ENCODE measurements at regions not wholly inside any gene's neighbourhood (a gene's known extent, or its start where the extent isn't known, plus 50 kb on each side); places are given as distances from the start of the nearest gene placed in this dataset.

- no peak for DNase-seq (ENCODE audit: low read depth in 2 of 3, low spot score in 2 of 3)
These were observed 433.6 kb downstream of the LPIN1 start for GRCh38 chr2:12180031-12180430.

DNA sequence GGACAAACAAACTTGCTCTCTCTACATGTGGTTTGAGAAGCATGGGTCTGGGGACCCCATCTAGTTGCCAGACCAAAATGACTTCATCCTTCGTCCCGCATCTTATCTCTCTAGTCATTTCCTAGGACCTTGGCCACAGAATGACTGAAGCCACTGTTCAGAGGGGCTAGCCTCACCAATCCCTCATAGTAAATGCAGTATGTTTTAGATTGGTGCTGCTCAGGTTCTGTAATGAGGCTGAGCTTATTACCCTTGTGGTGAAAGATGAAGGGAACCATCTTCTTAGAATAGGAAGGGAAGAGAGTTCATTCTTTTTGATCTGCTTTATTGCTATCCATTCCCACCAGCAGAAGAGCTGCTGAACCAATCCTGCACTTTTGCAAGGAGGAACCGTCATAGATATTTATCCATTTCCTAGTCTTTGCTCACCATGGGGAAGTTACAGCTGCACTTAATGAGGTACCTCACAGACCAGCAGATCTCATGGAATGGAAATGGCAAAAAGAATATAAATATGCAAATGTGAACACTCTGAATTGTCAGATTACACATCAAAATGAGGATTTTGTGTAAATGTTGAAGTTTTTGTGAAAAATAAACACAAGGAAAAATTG is 436.7 kb downstream of the LPIN1 start:
- DNase-seq (ENCODE audit: low read depth in 2 of 3, low spot score in 2 of 3), result peak in 1 of 3 donors; percentile 14

GRCh38 chr2:12192762-12193161 is 446.3 kb downstream of the LPIN1 start:
- peak in 2 of 3 donors; percentile 41 to 64 for DNase-seq (ENCODE audit: low read depth in 2 of 3, low spot score in 2 of 3)

DNA sequence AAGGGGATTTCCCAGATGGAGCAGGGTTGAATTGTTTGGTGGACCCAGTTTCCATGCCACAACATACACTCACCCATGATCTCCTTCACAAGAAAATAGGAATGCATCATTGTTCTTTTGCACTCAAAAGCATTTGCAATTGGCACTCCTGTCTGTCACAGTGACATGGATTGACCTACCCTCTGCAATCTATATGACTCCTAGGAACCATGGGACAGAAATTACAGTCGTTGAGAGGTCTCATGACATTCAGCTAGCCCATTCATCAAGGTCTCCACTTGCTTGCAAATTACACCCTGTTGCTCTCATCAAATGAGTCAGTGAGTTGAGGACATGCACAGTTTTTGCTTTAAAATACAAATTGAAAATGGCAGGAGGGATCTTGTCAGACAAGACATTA is 448.5 kb downstream of the LPIN1 start:
- DNase-seq (ENCODE audit: low read depth in 2 of 3, low spot score in 2 of 3), result no peak

- no peak for DNase-seq (ENCODE audit: low read depth in 2 of 3, low spot score in 2 of 3)
These were observed 450.1 kb downstream of the LPIN1 start for GRCh38 chr2:12196495-12196894.

DNA sequence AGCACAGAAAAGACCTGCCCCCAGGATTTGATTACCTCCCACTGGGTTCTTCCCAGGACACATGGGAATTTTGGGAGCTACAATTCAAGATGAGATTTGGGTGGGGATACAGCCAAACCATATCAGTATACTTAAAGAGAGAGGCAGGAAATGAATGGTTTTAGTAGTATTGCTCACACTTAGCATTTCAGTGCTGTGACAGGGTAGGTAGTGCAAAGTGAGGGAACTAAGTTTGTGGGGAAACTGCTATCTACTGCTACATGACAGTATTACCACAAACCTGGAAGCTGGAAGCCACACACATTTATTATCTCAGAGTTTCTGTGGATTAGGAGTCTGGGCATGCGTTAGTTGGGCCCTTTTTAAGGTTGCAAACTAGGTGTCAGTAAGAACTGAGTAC is 450.7 kb downstream of the LPIN1 start:
- no peak for DNase-seq (ENCODE audit: low read depth in 2 of 3, low spot score in 2 of 3)

GRCh38 chr2:12199491-12200211 is 453.2 kb downstream of the LPIN1 start:
- DNase-seq (ENCODE audit: low read depth in 2 of 3, low spot score in 2 of 3), result no peak

GRCh38 chr2:12201369-12201768 is 454.9 kb downstream of the LPIN1 start:
- DNase-seq (ENCODE audit: low read depth in 2 of 3, low spot score in 2 of 3), result peak in 1 of 3 donors; percentile 30

DNA sequence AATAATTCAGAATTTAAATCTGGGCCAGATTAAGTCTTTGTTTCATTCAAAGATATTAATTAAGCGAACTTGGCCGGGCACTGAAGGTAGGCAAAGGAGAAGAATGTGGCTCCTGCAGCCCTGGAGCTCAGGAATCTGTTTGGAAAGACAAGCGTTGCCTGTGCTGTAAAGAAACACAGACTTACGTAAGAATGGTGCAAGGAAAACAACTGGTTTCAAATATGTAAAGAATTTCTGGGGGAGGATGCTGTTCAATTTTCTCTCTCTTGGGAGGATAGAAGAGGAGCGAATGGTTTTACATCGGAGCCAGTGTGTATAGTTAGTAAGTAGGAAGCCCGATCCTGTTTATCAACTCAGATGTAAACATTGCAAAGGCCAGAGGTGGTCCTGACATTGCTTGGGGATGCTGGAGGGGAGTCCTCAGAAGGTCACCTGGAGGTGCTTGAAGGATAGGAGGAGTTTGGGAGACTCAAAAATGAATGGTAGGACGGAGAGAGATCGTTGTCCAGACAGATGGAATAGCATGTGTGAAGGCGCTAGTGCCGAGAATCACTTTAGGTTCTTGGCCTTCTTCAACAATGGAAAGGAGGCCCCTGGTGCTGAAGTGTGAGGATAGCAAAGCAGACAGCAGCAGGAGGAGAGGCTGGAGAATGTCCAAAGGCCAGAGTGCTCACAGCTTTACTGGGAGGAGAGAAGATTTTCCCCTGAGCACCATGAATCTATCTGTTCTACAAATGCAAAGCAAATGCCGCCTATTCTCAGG is 456.1 kb downstream of the LPIN1 start:
- DNase-seq (ENCODE audit: low read depth in 2 of 3, low spot score in 2 of 3), result no peak

- DNase-seq (ENCODE audit: low read depth in 2 of 3, low spot score in 2 of 3), result no peak
These were observed 457.1 kb downstream of the LPIN1 start for GRCh38 chr2:12203528-12203927.

GRCh38 chr2:12205086-12205485 is 458.7 kb downstream of the LPIN1 start:
- DNase-seq (ENCODE audit: low read depth in 2 of 3, low spot score in 2 of 3), result no peak

DNA sequence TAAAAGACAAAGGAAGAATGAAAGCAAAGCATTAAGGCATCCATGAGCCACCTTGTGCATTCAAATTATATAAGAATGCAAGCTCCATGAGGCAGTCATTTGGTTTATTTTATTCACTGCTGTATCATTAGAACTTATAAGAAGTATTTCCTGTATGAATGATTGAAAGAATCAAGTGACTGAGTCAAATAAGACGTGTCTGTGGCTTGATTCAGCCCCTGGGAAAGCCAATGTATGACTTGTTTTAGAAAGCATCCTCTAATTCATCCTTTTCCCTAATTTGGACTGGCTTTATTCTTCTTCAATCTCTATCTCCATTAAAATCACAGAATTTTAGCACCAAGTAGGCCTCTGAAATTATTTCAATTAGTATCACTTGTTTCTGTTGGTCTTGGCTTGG is 461.1 kb downstream of the LPIN1 start:
- DNase-seq (ENCODE audit: low read depth in 2 of 3, low spot score in 2 of 3), result no peak

- no peak for DNase-seq (ENCODE audit: low read depth in 2 of 3, low spot score in 2 of 3)
These were observed 463.8 kb downstream of the LPIN1 start for GRCh38 chr2:12210016-12210933.

GRCh38 chr2:12211326-12212175 is 465.1 kb downstream of the LPIN1 start:
- DNase-seq (ENCODE audit: low read depth in 2 of 3, low spot score in 2 of 3), result no peak

GRCh38 chr2:12212841-12213597 is 466.6 kb downstream of the LPIN1 start:
- DNase-seq (ENCODE audit: low read depth in 2 of 3, low spot score in 2 of 3), result no peak

DNA sequence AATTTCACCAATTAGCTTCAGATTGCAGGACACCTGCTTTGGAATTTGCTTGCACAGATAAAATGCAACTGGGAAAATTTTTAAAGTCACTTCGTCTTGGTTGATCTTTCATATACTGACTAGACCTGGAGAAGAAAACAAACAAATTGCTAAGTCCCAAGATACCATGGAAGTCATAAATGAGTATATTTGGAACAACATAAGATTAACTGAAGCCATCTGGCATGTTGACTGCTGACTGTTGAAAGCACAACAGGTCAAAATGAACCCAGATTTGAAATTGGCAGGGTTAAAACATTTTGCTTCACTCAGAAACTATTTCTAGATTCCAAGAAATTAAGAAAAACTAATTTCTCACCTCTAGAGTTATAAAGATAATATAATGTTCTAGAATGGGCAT is 470.7 kb downstream of the LPIN1 start:
- DNase-seq (ENCODE audit: low read depth in 2 of 3, low spot score in 2 of 3), result no peak

- no peak for DNase-seq (ENCODE audit: low read depth in 2 of 3, low spot score in 2 of 3)
These were observed 473.3 kb downstream of the LPIN1 start for GRCh38 chr2:12219761-12220160.

GRCh38 chr2:12221584-12221983 is 475.2 kb downstream of the LPIN1 start:
- DNase-seq (ENCODE audit: low read depth in 2 of 3, low spot score in 2 of 3), result no peak

GRCh38 chr2:12222554-12222953 is 476.1 kb downstream of the LPIN1 start:
- DNase-seq (ENCODE audit: low read depth in 2 of 3, low spot score in 2 of 3), result no peak

All from hematopoietic multipotent progenitor cell (in vitro differentiated cells).